ENCODE measurements at regions not wholly inside any gene's neighbourhood (a gene's known extent, or its start where the extent isn't known, plus 50 kb on each side); places are given as distances from the start of the nearest gene placed in this dataset.

GRCh38 chr5:56299212-56299611, 66.1 kb upstream of the ANKRD55 start:
- H3K36me3 ChIP-seq (ENCODE audit: insufficient read depth, low read length) = no peaks in the 10 kb centered on the region
- no peaks in the 10 kb centered on the region for H3K27me3 ChIP-seq (ENCODE audit: insufficient read depth, low read depth, low read length)
- H3K9me3 ChIP-seq (ENCODE audit: low read length) = no peaks in the 10 kb centered on the region
- H3K4me3 ChIP-seq (ENCODE audit: low read length) = no peak overlapping the region
- no peak overlapping the region for H3K4me2 ChIP-seq (ENCODE audit: low read length)
- no peaks in the 10 kb centered on the region for H3K79me2 ChIP-seq (replicated peaks; ENCODE audit: insufficient read depth, low read length)
- H3F3A ChIP-seq (ENCODE audit: insufficient read depth, low read length, poor library complexity, severe bottlenecking) = no peaks in the 10 kb centered on the region
- no peaks in the 10 kb centered on the region for H3K9me2 ChIP-seq (ENCODE audit: insufficient read depth, low read length)
- no peak overlapping the region for H2AFZ ChIP-seq (ENCODE audit: low read depth, low read length)
- TF ChIP-seq EP300 (conservative IDR thresholded peaks at IDR 0.05; ENCODE audit: poor library complexity, severe bottlenecking) (no peak), RAD21 (conservative IDR thresholded peaks at IDR 0.05) (no peak), MXI1 (conservative IDR thresholded peaks at IDR 0.05; ENCODE audit: poor library complexity, severe bottlenecking) (no peak), CTCF (IDR thresholded peaks at IDR 0.05; ENCODE audit: poor library complexity, severe bottlenecking) (no peak), SMC3 (conservative IDR thresholded peaks at IDR 0.05; ENCODE audit: poor library complexity) (no peak), EZH2 (IDR thresholded peaks at IDR 0.05; ENCODE audit: borderline replicate concordance, insufficient read depth, low read length, poor library complexity, severe bottlenecking) (no peak), TAF1 (IDR thresholded peaks at IDR 0.05; ENCODE audit: low read depth) (no peak), POLR2AphosphoS5 (IDR thresholded peaks at IDR 0.05) (no peak)
- no peak overlapping the region for H3K9ac ChIP-seq (ENCODE audit: low read length)
- H3K27ac ChIP-seq (ENCODE audit: low read length) = no peak overlapping the region
- H4K20me1 ChIP-seq (ENCODE audit: insufficient read depth) = no peaks in the 10 kb centered on the region

GRCh38 chr5:56298336-56299090, 65.4 kb upstream of the ANKRD55 start:
- Histone ChIP-seq H3K4me2 (ENCODE audit: low read length) (no peak overlapping the region), H3K27ac (ENCODE audit: low read length) (no peak overlapping the region)

GRCh38 chr5:56297851-56298250, 64.7 kb upstream of the ANKRD55 start:
- H3K27me3 ChIP-seq (ENCODE audit: insufficient read depth, low read depth, low read length) = no peaks in the 10 kb centered on the region
- H3K36me3 ChIP-seq (ENCODE audit: insufficient read depth, low read length) = no peaks in the 10 kb centered on the region
- no peak overlapping the region for H3K27ac ChIP-seq (ENCODE audit: low read length)
- no peak overlapping the region for H3K9ac ChIP-seq (ENCODE audit: low read length)
- H3K4me2 ChIP-seq (ENCODE audit: low read length) = no peak overlapping the region
- H4K20me1 ChIP-seq (ENCODE audit: insufficient read depth) = no peaks in the 10 kb centered on the region
- no peaks in the 10 kb centered on the region for H3F3A ChIP-seq (ENCODE audit: insufficient read depth, low read length, poor library complexity, severe bottlenecking)
- TF ChIP-seq SMC3 (conservative IDR thresholded peaks at IDR 0.05; ENCODE audit: poor library complexity) (no peak), EP300 (conservative IDR thresholded peaks at IDR 0.05; ENCODE audit: poor library complexity, severe bottlenecking) (no peak), RAD21 (conservative IDR thresholded peaks at IDR 0.05) (no peak), EZH2 (IDR thresholded peaks at IDR 0.05; ENCODE audit: borderline replicate concordance, insufficient read depth, low read length, poor library complexity, severe bottlenecking) (no peak), CTCF (IDR thresholded peaks at IDR 0.05; ENCODE audit: poor library complexity, severe bottlenecking) (no peak), REST (IDR thresholded peaks at IDR 0.05; ENCODE audit: borderline replicate concordance) (no peak), TAF1 (IDR thresholded peaks at IDR 0.05; ENCODE audit: low read depth) (no peak), MXI1 (conservative IDR thresholded peaks at IDR 0.05; ENCODE audit: poor library complexity, severe bottlenecking) (no peak), POLR2AphosphoS5 (IDR thresholded peaks at IDR 0.05) (no peak)
- H3K79me2 ChIP-seq (replicated peaks; ENCODE audit: insufficient read depth, low read length) = no peaks in the 10 kb centered on the region
- no peaks in the 10 kb centered on the region for H3K9me2 ChIP-seq (ENCODE audit: insufficient read depth, low read length)
- H2AFZ ChIP-seq (ENCODE audit: low read depth, low read length) = no peak overlapping the region
- no peaks in the 10 kb centered on the region for H3K9me3 ChIP-seq (ENCODE audit: low read length)
- no peak overlapping the region for H3K4me3 ChIP-seq (ENCODE audit: low read length)

More at GRCh38 chr5:56298336-56299090, 65.4 kb upstream of the ANKRD55 start:
- Histone ChIP-seq H3K4me3 (ENCODE audit: low read length) (no peak overlapping the region), H3K9me3 (ENCODE audit: low read length) (no peaks in the 10 kb centered on the region), H3K9ac (ENCODE audit: low read length) (no peak overlapping the region), H3F3A (ENCODE audit: insufficient read depth, low read length, poor library complexity, severe bottlenecking) (no peaks in the 10 kb centered on the region), H3K27me3 (ENCODE audit: insufficient read depth, low read depth, low read length) (no peaks in the 10 kb centered on the region), H2AFZ (ENCODE audit: low read depth, low read length) (no peak overlapping the region), H3K36me3 (ENCODE audit: insufficient read depth, low read length) (no peaks in the 10 kb centered on the region), H4K20me1 (ENCODE audit: insufficient read depth) (no peaks in the 10 kb centered on the region), H3K9me2 (ENCODE audit: insufficient read depth, low read length) (no peaks in the 10 kb centered on the region), H3K79me2 (replicated peaks; ENCODE audit: insufficient read depth, low read length) (no peaks in the 10 kb centered on the region)
- TF ChIP-seq TAF1 (IDR thresholded peaks at IDR 0.05; ENCODE audit: low read depth) (no peak), EZH2 (IDR thresholded peaks at IDR 0.05; ENCODE audit: borderline replicate concordance, insufficient read depth, low read length, poor library complexity, severe bottlenecking) (no peak), SMC3 (conservative IDR thresholded peaks at IDR 0.05; ENCODE audit: poor library complexity) (no peak), RAD21 (conservative IDR thresholded peaks at IDR 0.05) (no peak)
